HepG2 (cell line): ENCODE measurements at regions not wholly inside any gene's neighbourhood (a gene's known extent, or its start where the extent isn't known, plus 50 kb on each side); places are given as distances from the start of the nearest gene placed in this dataset.

Source experiments
- BRCA1 ChIP-seq: sonication (generic); formaldehyde crosslinking; IDR thresholded peaks from 2 replicates; pipeline ENCODE4 v1.4.0; 2020; ENCODE audit warnings: missing genetic modification reagents
- CTCF ChIP-seq: sonication (generic); formaldehyde crosslinking; IDR thresholded peaks from 2 replicates; pipeline ENCODE4 v1.5.0; 2020; ENCODE audit warnings: mild to moderate bottlenecking, missing genetic modification reagents, moderate library complexity
- E2F1 ChIP-seq: sonication (generic); formaldehyde crosslinking; IDR thresholded peaks from 2 replicates; pipeline ENCODE4 v1.5.0; 2020; ENCODE audit warnings: missing genetic modification reagents
- HDAC2 ChIP-seq: sonication (generic); formaldehyde crosslinking; IDR thresholded peaks from 2 replicates; pipeline ENCODE4 v1.4.0; 2020; ENCODE audit warnings: missing genetic modification reagents
- TOPORS ChIP-seq: sonication (generic); formaldehyde crosslinking; IDR thresholded peaks from 2 replicates; pipeline ENCODE4 v1.8.0; 2023; ENCODE audit warnings: mild to moderate bottlenecking, missing genetic modification reagents
- ZBTB34 ChIP-seq: sonication (generic); formaldehyde crosslinking; IDR thresholded peaks from 2 replicates; pipeline ENCODE4 v1.8.0; 2022; ENCODE audit warnings: mild to moderate bottlenecking, missing genetic modification reagents

GRCh38 chr16:62548095-62548494 lies 511.9 kb upstream of the CDH8 start:
- TF ChIP-seq TOPORS = no peak
- TF ChIP-seq E2F1 (CRISPR knock-in tag) = no peak
- no peak for TF ChIP-seq BRCA1
- TF ChIP-seq CTCF = no peak
- TF ChIP-seq HDAC2 = no peak
- no peak for TF ChIP-seq ZBTB34 (CRISPR knock-in tag)
